HG03196 (cell line): ENCODE measurements at regions not wholly inside any gene's neighbourhood (a gene's known extent, or its start where the extent isn't known, plus 50 kb on each side); places are given as distances from the start of the nearest gene placed in this dataset.

Source experiments
- ATAC-seq: cut with Tn5 transposase; IDR thresholded peaks from one replicate; pipeline ENCODE4 v1.9.1; 2021; ENCODE audit not compliant: unreplicated experiment

DNA sequence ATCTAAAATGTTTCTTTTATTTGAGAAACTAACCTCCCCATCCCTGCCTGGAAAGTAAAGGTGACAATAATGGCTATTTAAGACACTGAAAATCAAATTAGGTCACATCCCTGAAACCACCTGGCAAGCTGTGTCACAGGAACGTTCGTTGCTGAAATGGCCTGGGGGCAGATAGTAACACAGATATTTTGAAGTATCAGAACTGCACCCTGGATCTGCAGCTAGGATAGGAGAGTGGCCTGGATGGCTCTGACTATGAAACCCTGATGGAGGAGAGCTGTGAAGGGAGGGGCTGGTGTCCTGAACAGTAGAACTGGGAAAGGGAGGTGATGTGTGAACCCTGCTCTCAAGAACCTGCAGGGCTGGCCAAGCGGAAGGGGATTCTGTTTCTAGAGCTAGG, 648.3 kb upstream of the CFAP20DC start:
- ATAC-seq, result no peak

DNA sequence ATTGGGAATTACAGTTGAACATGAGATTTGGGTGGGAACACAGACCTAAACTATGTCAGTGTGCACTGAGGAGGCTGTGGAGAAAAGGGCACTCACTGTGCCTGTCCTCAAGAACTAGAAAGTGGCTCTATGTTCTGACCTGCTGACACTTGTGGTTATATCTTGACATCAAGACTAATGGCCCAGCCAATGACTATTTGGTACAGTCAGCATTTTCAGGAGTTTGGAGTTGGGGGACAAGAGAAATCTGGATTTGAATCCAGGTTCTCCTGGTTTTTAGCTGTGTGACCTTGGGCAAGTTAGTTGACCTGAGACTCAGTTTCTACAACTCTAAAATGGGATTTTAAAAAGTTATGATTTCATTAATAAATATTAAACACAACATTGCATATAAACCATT, 647.0 kb upstream of the CFAP20DC start:
- ATAC-seq, result no peak

- no peak for ATAC-seq
These were observed 646.0 kb upstream of the CFAP20DC start for GRCh38 chr3:59695860-59696259.

GRCh38 chr3:59692117-59692516, 642.3 kb upstream of the CFAP20DC start:
- no peak for ATAC-seq

- no peak for ATAC-seq
These were observed 641.1 kb upstream of the CFAP20DC start for GRCh38 chr3:59690886-59691285.

DNA sequence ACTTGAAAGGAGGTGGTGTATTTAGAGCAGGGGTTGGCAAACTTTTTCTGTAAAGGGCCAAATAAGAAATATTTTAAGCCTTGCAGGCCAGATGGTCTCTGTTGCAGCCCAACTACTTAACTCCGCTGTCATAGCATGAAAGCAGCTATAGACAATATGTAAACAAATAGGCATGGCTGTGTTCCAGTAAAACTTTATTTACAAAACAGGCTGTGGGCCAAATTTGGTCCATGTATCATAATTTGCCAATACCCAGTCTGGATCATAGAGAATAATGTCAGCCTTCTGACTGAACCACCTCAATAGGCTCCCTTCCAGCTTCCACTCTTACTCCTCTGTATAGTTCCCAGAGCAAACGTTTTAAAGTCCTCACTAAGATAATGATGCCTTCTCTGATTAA, 638.8 kb upstream of the CFAP20DC start:
- no peak for ATAC-seq

DNA sequence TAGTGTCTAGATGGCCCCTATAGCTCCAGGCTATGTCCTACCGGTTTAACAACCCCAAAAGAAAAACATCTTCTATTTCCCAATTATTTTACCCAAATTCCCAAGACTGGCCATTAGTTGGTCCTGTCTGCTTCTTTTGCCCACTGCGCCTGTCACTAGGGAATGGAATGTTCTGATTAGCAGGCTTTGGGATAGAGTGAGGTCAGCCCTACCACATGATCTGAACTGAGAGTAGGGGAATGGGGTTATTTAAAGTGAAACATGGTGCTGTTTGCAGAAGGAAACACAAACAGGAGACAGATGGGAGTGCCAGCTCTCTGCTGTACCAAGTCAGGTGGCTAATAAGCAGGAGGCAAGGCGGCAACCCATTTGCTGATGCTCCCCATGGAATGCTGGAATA, 635.6 kb upstream of the CFAP20DC start:
- ATAC-seq, result no peak

GRCh38 chr3:59684766-59685165, 634.9 kb upstream of the CFAP20DC start:
- no peak for ATAC-seq

GRCh38 chr3:59680919-59681318, 631.1 kb upstream of the CFAP20DC start:
- ATAC-seq, result no peak

DNA sequence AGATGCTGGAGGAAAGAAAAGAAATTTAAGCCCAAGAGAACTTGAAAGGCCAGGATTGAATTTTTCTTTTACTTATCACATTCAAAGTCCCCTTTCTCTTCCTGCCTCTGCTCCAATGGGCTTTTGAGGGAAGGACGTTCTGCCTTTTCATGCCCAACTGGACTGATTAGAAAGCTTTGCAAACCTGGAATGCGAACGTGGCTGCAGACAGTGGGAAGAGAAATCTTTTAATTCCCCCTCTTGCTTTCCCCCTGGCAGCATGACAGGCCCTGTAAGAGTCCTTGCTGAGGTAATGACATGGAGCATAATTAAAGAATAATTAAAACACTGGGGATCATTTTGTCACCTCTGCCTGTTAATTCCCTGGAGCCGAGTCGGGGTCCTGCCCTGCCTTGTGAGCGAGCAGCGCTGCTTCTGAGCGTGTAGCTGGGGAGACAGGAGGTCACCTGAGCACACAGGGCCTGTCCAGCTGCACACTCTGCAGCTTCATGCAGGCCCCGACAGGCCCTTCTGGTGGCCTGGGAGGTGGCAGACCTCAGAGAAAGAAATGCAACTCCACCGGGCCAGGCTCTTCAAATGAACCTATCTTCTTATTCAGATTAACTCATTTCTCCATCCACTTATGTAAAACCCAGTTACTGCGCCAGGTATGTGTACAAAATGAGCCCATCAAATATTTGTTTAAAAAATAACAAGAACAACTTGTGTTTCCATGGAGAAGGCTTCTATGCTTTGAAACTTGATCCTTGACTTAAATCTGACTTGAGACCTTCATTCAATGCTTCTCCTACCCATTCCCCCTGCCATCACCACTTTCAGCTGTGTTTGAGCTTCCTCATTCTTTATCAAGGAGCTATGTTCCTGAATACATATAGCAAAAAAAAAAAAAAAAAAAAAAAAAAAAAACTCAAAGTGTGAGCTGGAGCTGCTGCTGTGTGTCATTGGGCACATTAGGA, 628.2 kb upstream of the CFAP20DC start:
- no peak for ATAC-seq

DNA sequence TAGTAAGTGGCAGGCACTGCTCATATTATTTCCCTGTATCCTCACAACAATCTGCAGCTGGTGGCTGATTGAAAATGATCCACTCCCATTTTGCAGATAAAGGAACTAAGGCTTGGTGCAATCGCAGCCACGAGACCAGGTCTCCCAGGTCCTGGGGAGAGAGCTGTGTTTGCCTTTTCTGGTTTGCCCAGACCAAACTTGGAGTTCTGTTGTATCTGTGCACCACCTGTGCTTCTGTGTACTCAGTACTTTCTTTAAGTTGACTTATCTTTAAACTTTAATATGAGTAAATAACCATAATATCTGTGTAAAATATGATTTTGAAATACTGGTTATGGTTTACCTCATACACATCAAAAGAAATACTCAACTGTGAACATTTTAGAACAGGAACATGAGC, 625.7 kb upstream of the CFAP20DC start:
- no peak for ATAC-seq

- ATAC-seq, result no peak
These were observed 613.4 kb upstream of the CFAP20DC start for GRCh38 chr3:59663076-59663850.

DNA sequence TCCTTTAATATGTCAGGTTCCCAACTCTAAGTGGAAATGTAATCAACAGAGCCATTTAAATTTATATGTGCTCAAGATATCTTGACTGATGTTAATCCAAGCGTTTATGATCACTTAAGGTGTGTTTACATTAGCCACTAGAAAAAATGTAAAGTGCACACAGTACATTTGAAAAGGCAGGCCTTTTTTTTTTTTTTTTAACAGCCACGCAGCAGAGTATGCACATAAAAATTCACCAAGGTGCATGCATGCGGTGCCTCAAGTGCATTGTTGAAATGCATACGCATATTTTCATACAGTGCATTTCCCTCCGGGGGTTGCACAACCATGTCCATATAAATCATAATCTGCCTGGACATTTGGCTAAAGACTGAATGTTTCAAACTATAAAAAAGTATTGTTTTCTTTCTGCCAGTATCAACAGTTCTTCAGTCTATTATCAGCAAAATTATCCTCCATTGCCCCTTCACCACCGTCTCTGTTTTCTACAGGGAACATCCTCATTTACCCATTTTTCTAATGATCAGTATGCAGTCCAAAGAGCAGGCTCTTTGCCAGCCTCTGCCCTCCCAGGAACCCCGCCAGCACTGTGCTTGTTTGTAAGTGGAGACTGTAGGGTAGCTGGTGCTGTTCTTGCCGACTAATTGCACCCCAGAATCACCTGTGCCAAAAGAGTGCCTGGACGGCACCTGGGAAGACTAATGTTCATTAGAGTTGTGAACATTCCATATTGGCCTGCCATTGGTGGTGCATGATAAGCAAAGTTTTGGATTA, 611.2 kb upstream of the CFAP20DC start:
- no peak for ATAC-seq

- no peak for ATAC-seq
These were observed 610.6 kb upstream of the CFAP20DC start for GRCh38 chr3:59660376-59660775.

GRCh38 chr3:59659755-59660154, 609.9 kb upstream of the CFAP20DC start:
- ATAC-seq, result no peak

DNA sequence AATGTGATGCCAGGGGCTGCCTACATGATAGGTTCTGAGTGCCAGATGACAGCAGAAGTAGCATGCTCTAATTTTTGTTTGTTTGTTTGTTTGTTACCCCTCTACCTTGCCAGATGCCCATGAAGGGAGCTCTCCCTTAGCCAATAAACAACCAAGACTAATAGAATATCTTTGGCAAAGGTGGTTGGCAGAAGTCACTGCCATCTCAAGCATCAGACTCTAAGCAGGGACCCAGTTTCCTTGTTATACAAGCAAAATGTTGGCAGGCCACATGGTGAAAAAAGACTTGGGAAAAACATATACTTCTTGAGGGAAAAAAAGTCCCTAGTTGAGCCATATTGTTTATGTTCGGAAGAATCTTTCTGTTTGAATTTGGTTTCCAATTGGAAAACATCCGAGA, 609.0 kb upstream of the CFAP20DC start:
- no peak for ATAC-seq

GRCh38 chr3:59658274-59658673, 608.4 kb upstream of the CFAP20DC start:
- no peak for ATAC-seq

DNA sequence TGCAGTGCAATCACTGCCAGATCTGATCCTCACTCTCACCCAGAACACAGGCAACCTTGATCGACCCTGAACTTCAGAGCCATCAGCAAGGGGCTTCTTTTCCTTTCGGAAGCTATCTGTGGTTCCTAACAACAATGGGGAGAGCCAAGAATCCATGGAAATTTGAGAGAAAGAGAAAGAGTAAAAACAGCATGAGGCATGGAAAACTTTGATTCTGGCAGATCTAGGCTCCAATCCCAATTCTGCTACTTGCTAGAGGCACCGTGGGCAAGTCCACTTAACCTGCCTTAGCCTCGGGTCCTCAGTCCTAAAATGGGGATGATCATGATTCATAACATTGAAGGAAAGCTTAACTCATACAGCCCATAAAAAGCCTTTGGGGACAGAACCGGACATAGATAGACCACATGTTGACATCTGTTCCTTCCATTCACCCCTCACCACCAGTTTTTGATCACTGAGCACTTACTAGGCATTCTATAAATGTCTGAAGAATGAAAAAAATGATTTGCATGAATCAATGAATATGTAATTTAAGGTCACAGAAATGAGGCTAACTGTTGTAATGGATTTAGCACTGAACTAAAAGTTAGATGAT, 605.7 kb upstream of the CFAP20DC start:
- no peak for ATAC-seq

DNA sequence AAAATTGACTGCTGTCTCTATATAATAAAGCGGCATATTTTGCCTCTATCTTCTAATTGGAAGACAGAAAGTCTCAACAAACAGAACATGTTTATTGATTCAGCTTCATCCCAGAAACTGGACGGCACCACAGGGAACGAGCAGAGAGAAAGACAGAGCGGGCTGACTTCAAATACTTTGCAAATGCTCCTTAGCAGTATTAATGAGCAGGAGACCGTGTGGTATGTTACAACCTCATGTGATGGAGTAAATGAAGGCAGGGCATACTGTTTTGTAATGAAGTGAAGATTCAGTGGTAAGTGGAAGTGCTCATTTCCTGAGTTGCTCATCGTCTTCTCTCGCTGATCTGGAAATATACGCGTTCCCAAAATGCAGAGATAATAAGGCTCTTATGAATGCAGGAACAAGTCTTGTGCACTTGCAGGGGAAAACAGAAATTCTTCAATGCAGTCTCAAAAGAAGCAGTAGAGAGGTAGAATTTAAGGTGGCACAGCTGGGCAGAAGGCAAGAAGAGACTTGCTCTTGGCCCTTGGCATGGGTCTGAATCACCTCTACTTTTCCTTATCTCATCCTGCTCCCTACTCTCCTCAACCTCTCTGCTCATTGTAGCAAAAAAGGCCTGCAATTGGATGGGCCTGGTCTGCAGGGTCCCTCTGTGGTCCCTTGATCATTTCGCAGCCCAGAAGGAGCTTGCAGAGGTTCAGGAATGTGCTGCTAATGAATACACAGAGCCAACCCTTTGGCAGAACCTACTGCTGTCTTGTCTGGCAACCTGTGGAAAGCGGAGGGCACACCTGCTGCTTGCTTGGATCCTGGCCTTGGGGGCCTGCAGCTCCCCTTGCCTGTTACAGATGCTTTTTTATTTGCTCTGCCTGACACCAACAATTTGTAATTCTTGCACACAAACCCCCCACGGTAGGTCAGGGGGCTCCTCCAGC, 604.9 kb upstream of the CFAP20DC start:
- no peak for ATAC-seq

DNA sequence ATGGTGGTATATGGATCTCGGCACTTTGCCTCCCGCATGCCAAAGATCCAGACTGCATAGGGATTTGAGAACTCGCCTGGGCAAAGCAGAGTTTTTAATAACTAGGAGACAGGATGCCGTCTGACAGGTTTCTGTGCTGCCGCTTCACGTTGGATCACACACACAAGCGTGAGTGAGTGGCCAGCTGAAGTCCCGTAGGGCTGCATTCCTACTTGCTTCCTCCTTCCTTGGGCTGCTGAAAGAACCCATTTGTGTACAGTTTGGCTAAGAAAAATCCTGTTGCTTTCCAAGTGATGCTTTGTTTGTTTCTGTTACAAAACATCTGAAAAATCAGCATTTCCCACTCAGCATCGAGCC, 604.3 kb upstream of the CFAP20DC start:
- ATAC-seq, result no peak
